AG04450 (cell line): ENCODE measurements at regions not wholly inside any gene's neighbourhood (a gene's known extent, or its start where the extent isn't known, plus 50 kb on each side); places are given as distances from the start of the nearest gene placed in this dataset.

Source experiments
- CTCF ChIA-PET: fragments of 300-600, 350-600 bp; formaldehyde crosslinking; extraction: SDS; loops from one replicate; lab custom pipeline; 2022; ENCODE audit warnings: antibody characterized with exemption, inconsistent platforms; lab: Charles Lee
- POLR2A ChIA-PET: fragments of 350-600 bp; formaldehyde crosslinking; extraction: SDS; loops from one replicate; lab custom pipeline; 2021; ENCODE audit warnings: antibody characterized with exemption, inconsistent platforms; lab: Yijun Ruan, JAX
- DNase-seq: peaks from one replicate; pipeline ENCODE4 v3.0.0-alpha.2; 2011; ENCODE audit warnings: low read depth, low spot score
- H3K27ac ChIP-seq: one replicate; pipeline ENCODE4 v1.5.1; 2012; ENCODE audit warnings: low read depth, low read length, control low read depth
- H3K27me3 ChIP-seq: one replicate; pipeline ENCODE4 v1.6.0; 2012; ENCODE audit warnings: low read length; ENCODE audit not compliant: control insufficient read depth, insufficient read depth
- H3K4me3 ChIP-seq: 2 replicates; pipeline ENCODE4 v1.5.1; 2011; ENCODE audit warnings: mild to moderate bottlenecking, low read depth, low read length, control low read depth
- H3K9me3 ChIP-seq: 2 replicates; pipeline ENCODE4 v1.5.1; 2012; ENCODE audit warnings: low read length; ENCODE audit not compliant: control insufficient read depth, insufficient read depth
- TF ChIP-seq, protein P1 (sequence below): IDR thresholded peaks from 2 replicates; pipeline ENCODE4 v1.5.1; 2011; ENCODE audit warnings: low read depth, low read length, control low read depth, inconsistent platforms

DNA sequence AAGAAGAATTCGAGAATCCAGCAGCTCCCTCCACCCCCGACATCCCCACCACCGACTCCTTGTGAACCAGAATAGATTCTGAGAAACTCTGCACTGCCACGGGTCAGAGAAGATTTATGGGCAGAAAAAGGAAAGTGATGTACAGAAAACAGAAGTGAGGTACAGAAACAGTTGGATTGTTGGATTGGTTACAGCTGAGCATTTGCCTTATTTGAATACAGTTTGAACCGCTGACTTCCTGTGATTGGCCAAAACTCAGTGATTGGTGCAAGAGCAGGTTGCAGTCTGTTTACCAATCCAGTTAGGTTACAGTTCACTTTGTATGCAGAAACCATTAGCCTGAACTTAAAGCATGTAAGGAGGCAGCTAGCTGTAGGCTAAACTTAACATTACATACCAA is 131.2 kb upstream of the HDDC2 start:
- no peaks in the 10 kb centered on the region for H3K9me3 ChIP-seq
- DNase-seq = no peak
- no peaks in the 10 kb centered on the region for H3K27me3 ChIP-seq
- H3K27ac ChIP-seq = no peak overlapping the region
- TF ChIP-seq, protein P1, sequence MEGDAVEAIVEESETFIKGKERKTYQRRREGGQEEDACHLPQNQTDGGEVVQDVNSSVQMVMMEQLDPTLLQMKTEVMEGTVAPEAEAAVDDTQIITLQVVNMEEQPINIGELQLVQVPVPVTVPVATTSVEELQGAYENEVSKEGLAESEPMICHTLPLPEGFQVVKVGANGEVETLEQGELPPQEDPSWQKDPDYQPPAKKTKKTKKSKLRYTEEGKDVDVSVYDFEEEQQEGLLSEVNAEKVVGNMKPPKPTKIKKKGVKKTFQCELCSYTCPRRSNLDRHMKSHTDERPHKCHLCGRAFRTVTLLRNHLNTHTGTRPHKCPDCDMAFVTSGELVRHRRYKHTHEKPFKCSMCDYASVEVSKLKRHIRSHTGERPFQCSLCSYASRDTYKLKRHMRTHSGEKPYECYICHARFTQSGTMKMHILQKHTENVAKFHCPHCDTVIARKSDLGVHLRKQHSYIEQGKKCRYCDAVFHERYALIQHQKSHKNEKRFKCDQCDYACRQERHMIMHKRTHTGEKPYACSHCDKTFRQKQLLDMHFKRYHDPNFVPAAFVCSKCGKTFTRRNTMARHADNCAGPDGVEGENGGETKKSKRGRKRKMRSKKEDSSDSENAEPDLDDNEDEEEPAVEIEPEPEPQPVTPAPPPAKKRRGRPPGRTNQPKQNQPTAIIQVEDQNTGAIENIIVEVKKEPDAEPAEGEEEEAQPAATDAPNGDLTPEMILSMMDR = no peak
- no peak overlapping the region for H3K4me3 ChIP-seq
- CTCF ChIA-PET = interaction anchor here (0.7 kb wide), 1 partner anchor 14 kb away, joined by 6 read pairs; no protein-coding TSS in a partner anchor
- POLR2A ChIA-PET = no interaction called here

DNA sequence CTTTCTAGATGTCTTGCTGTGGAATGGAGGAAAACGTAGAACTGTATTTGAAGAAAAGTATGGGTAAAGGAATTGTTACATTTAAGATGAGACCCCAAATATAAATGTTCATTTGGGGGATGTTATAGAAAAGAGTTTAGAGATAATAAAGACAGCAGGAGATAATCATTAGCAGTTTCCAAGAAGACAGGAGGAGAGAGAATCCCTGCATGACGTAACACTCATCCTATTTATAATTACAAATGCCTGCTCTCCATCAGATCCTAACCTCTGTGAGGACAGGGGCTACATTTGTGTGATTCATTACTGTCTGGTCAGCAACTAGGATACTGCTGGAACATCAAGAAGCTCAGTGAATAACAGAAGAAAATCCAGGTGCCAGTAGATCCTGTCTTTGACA is 133.0 kb upstream of the HDDC2 start:
- ChIA-PET POLR2A (no interaction called here), CTCF (no interaction called here)
- H3K9me3 ChIP-seq = no peaks in the 10 kb centered on the region
- H3K4me3 ChIP-seq = no peak overlapping the region
- no peaks in the 10 kb centered on the region for H3K27me3 ChIP-seq
- DNase-seq = no peak
- H3K27ac ChIP-seq = no peak overlapping the region
- TF ChIP-seq, protein P1 = no peak

DNA sequence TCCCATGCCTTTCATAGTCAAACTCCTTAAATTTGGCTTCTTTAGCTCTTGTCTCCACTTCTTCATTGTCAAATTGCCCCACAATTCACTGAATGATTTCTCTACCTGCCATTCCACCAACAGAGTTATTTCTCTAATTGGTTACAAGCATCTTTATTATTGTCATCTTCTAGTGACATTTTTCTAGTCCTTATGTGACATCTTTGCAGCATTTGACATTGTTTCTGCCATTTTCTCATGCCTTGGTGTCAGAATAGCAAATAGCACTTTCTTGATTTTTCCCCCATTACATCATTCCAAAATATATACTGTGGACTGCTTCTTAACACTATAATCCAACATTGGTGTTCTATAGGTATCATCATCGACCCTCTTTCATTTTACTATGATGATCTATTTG is 137.7 kb upstream of the HDDC2 start:
- DNase-seq = no peak
- H3K9me3 ChIP-seq = no peaks in the 10 kb centered on the region
- H3K27me3 ChIP-seq = no peaks in the 10 kb centered on the region
- no peak overlapping the region for H3K27ac ChIP-seq
- TF ChIP-seq, protein P1 = no peak
- CTCF ChIA-PET = no interaction called here
- no peak overlapping the region for H3K4me3 ChIP-seq
- POLR2A ChIA-PET = interaction anchor here (0.6 kb wide), 1 partner anchor 102 kb away, joined by 4 read pairs; no protein-coding TSS in a partner anchor

DNA sequence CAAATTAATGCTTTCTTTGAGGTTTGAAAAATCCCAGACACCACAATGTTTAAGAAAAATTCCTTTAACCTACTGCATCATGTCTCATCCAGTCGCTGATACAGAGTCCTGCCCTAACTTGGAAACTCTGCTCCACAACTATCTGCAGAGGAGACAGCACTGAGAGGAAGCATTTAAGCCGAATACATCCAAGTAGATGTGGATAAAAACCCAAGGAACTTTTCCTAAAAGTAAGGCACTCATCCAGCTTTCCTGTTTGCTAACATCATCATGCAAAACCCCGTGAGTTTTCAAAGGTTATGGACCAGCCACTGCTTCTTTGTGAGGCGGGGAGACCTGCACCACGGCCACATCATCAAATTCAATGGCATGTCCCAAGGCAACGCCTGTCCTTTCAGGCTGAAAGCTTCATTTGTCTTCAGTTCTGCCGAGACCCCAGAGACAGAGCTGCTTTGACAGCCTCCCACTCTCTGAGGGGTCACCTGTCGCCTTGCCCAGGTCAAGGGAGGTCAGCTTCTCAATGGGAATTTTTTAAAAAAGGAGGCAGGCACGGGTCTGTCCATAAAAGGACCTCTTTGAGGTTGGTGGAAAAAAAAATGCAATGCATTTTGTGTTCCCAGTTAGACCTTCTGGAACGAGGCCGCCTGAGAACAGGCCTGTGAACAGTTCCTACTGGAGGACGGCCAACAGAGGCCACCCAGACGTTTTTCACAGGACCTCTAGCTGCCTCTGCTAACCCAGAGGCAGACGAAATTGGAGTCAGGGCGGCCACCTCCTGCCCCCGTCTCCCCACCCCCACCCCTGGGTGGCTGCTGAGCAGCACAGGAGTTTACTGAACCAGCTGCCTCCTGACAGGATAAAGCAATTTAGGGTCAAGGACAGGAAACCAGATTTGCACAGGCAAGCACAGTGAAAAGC is 142.5 kb upstream of the HDDC2 start:
- POLR2A ChIA-PET = no interaction called here
- no peak for DNase-seq
- CTCF ChIA-PET = no interaction called here
- Histone ChIP-seq H3K27me3 (no peaks in the 10 kb centered on the region), H3K9me3 (no peaks in the 10 kb centered on the region), H3K27ac (no peak overlapping the region), H3K4me3 (no peak overlapping the region)
- TF ChIP-seq, protein P1 = no peak

DNA sequence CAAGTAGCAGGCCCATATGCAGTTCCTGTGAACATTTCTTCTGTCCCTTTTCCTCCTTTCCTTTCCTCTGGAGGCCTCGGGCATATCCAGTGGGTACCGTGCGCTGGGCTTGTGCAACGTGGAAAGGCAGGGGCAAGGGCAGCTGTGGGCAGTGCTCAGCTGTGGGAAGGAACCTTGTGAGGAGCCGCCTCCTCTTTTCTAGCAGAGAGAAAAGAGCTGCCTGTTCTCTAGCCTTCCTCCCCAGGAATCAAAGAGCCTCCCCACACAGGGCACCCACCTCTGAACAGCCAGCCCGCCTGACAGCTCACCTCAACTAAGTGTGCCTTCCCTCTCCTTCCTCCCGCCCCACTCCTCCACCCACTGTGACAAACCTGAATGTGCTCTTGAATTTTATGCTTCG is 143.3 kb upstream of the HDDC2 start:
- ChIA-PET CTCF (no interaction called here), POLR2A (no interaction called here)

More for the DNA sequence above, 143.3 kb upstream of the HDDC2 start:
- TF ChIP-seq, protein P1 = no peak
- Histone ChIP-seq H3K27me3 (no peaks in the 10 kb centered on the region), H3K27ac (no peak overlapping the region), H3K4me3 (no peak overlapping the region), H3K9me3 (no peaks in the 10 kb centered on the region)
- DNase-seq = no peak
